SK-N-SH (cell line): ENCODE measurements at regions not wholly inside any gene's neighbourhood (a gene's known extent, or its start where the extent isn't known, plus 50 kb on each side); places are given as distances from the start of the nearest gene placed in this dataset.
A peak's percentile ranks its signal among the peaks of the same experiment; 100 is the strongest.

Experiments
- CTCF ChIA-PET: fragments of 300-600, 350-600 bp; formaldehyde crosslinking; extraction: SDS; loops from one replicate; lab custom pipeline; 2021; lab: Yijun Ruan, JAX
- POLR2A ChIA-PET: fragments of 350-600 bp; sonication (Branson Sonifier 250); formaldehyde crosslinking; extraction: SDS; loops from one replicate; lab custom pipeline; 2020; ENCODE audit warnings: antibody characterized with exemption, inconsistent platforms; lab: Yijun Ruan, JAX
- DNase-seq: peaks from one replicate; pipeline ENCODE4 v3.0.0; 2012
- H2AFZ ChIP-seq: fragments of 200-600 bp; sonication (generic); 2 replicates; pipeline ENCODE4 v1.8.1; 2016; ENCODE audit warnings: antibody characterized with exemption, mild to moderate bottlenecking, low read depth
- H3F3A ChIP-seq: fragments of 200-600 bp; sonication (generic); replicated peaks from 2 replicates; pipeline ENCODE3; 2016; ENCODE audit warnings: antibody characterized with exemption, mild to moderate bottlenecking; ENCODE audit not compliant: insufficient read depth
- H3K27ac ChIP-seq, 2 experiments: fragments of 200-500 bp in 1 of 2; fragments of 200-600 bp in 1 of 2; sonication (Bioruptor generic) in 1 of 2; sonication (generic), shearing (Covaris generic) in 1 of 2; 2 replicates each; pipeline versions ENCODE4 v1.5.1 to v1.6.1; 2014 to 2016; ENCODE audit warnings: low read depth in 2 of 2, inconsistent platforms in 1 of 2, low read length in 1 of 2, mild to moderate bottlenecking in 1 of 2, mixed read lengths in 1 of 2
- H3K27me3 ChIP-seq: fragments of 200-600 bp; sonication (generic), shearing (Covaris generic); 2 replicates; pipeline ENCODE4 v1.6.1; 2016; ENCODE audit warnings: mixed run types; ENCODE audit not compliant: insufficient read depth
- H3K36me3 ChIP-seq, 2 experiments: fragments of 200-500 bp in 1 of 2; fragments of 200-600 bp in 1 of 2; sonication (Bioruptor generic) in 1 of 2; sonication (generic) in 1 of 2; replicated peaks in 1 of 2; 2 replicates each; pipeline versions ENCODE3 to v1.5.1; 2014 to 2016; ENCODE audit warnings: low read length in 1 of 2, mild to moderate bottlenecking in 1 of 2; ENCODE audit not compliant: insufficient read depth in 2 of 2, control insufficient read depth in 1 of 2
- H3K4me1 ChIP-seq, 2 experiments: fragments of 200-500 bp in 1 of 2; fragments of 200-600 bp in 1 of 2; sonication (Bioruptor generic) in 1 of 2; sonication (generic), shearing (Covaris generic) in 1 of 2; 2 replicates each; pipeline versions ENCODE4 v1.5.1 to v1.6.1; 2014 to 2016; ENCODE audit warnings: low read depth in 1 of 2, low read length in 1 of 2, mixed run types in 1 of 2; ENCODE audit not compliant: insufficient read depth in 2 of 2, control insufficient read depth in 1 of 2
- H3K4me2 ChIP-seq: fragments of 200-600 bp; sonication (generic), shearing (Covaris generic); 2 replicates; pipeline ENCODE4 v1.6.1; 2017; ENCODE audit warnings: mixed run types
- H3K4me3 ChIP-seq, 2 experiments: fragments of 200-500 bp in 1 of 2; fragments of 200-600 bp in 1 of 2; sonication (Bioruptor generic) in 1 of 2; sonication (generic), shearing (Covaris generic) in 1 of 2; 2 replicates each; pipeline versions ENCODE4 v1.5.1 to v1.8.1; 2014 to 2016; ENCODE audit warnings: low read depth in 2 of 2, inconsistent platforms in 1 of 2, low read length in 1 of 2, mild to moderate bottlenecking in 1 of 2, mixed read lengths in 1 of 2, moderate library complexity in 1 of 2
- H3K79me2 ChIP-seq: fragments of 200-600 bp; sonication (generic); 2 replicates; pipeline ENCODE4 v1.8.1; 2017; ENCODE audit warnings: mild to moderate bottlenecking; ENCODE audit not compliant: insufficient read depth
- H3K9ac ChIP-seq: fragments of 200-600 bp; sonication (generic); 2 replicates; pipeline ENCODE4 v1.6.1; 2017; ENCODE audit warnings: mixed run types
- H3K9me2 ChIP-seq: fragments of 200-600 bp; sonication (generic); 2 replicates; pipeline ENCODE4 v1.6.1; 2017; ENCODE audit warnings: mixed run types
- H3K9me3 ChIP-seq: fragments of 200-600 bp; sonication (generic); 2 replicates; pipeline ENCODE4 v1.6.1; 2017; ENCODE audit warnings: mixed run types, mild to moderate bottlenecking, moderate library complexity
- H4K20me1 ChIP-seq: fragments of 200-600 bp; sonication (generic); 2 replicates; pipeline ENCODE4 v1.6.1; 2017; ENCODE audit warnings: mild to moderate bottlenecking, mixed run types; ENCODE audit not compliant: insufficient read depth
- CHD2 ChIP-seq: fragments of 150-350 bp; IDR thresholded peaks from 2 replicates; pipeline ENCODE4 v1.6.1; 2018; ENCODE audit warnings: low read length; ENCODE audit not compliant: partially characterized antibody
- CTCF ChIP-seq: fragments of 200-600 bp; sonication (generic); IDR thresholded peaks from 2 replicates; pipeline ENCODE4 v1.6.1; 2017; ENCODE audit warnings: antibody characterized with exemption, mild to moderate bottlenecking, moderate library complexity
- FOSL2 ChIP-seq: IDR thresholded peaks from 2 replicates; pipeline ENCODE4 v1.4.0; 2012; ENCODE audit warnings: low read depth, mild to moderate bottlenecking, moderate library complexity, borderline replicate concordance
- JUND ChIP-seq: IDR thresholded peaks from 2 replicates; pipeline ENCODE4 v1.4.0; 2012
- RAD21 ChIP-seq: IDR thresholded peaks from 2 replicates; pipeline ENCODE4 v1.6.1; 2012; ENCODE audit warnings: mild to moderate bottlenecking, low read length
- RCOR1 ChIP-seq: fragments of 150-350 bp; IDR thresholded peaks from 2 replicates; pipeline ENCODE4 v1.6.1; 2017; ENCODE audit warnings: antibody characterized with exemption, low read length
- SMC3 ChIP-seq: IDR thresholded peaks from 2 replicates; pipeline ENCODE4 v1.6.1; 2012; ENCODE audit warnings: low read depth, low read length, improper control_type of control experiment
- USF2 ChIP-seq: fragments of 150-350 bp; IDR thresholded peaks from 2 replicates; pipeline ENCODE4 v1.6.1; 2017; ENCODE audit warnings: antibody characterized with exemption, low read length, low read depth, borderline replicate concordance
- WGBS: methylation state at CpG from one replicate; pipeline ENCODE4 v1.1.6; 2017; ENCODE audit warnings: low lambda C conversion rate; 5-methylcytosine and 5-hydroxymethylcytosine counted together

GRCh38 chr4:175530655-175531054 is 281.4 kb downstream of the GPM6A start:
- Histone ChIP-seq H3K4me2 (no peak overlapping the region), H3K9me3 (no peaks in the 10 kb centered on the region), H3K4me1 (no peaks in the 10 kb centered on the region), H3F3A (peaks cover 13% of the 10 kb centered on the region), H3K36me3 (no peaks in the 10 kb centered on the region), H4K20me1 (no peaks in the 10 kb centered on the region), H3K4me3 (no peak overlapping the region), H2AFZ (peak overlapping the region; percentile 48; the same call in 1 of the 2 replicates), H3K27ac (peak overlapping the region in 1 of 2 experiments; percentile 53; a peak in 1 of 4 replicates), H3K9me2 (no peaks in the 10 kb centered on the region), H3K79me2 (no peaks in the 10 kb centered on the region), H3K9ac (no peak overlapping the region), H3K27me3 (no peaks in the 10 kb centered on the region)
- ChIA-PET CTCF (no interaction called here), POLR2A (no interaction called here)
- TF ChIP-seq USF2: no peak
- no peak for DNase-seq
- WGBS: 31% methylated on average over 3 of the region's 3 CpGs

GRCh38 chr4:175531405-175532091 is 280.5 kb downstream of the GPM6A start:
- H3K9me3 ChIP-seq: no peaks in the 10 kb centered on the region
- WGBS: 22% methylated on average over 4 of the region's 4 CpGs
- TF ChIP-seq RCOR1 (no peak), FOSL2 (peak; percentile 51; the same call in 1 of the 2 replicates), JUND (0 out of 2 replicates have a peak, but pooled peaks have one; percentile 9)
- H3K4me2 ChIP-seq: no peak overlapping the region
- no peak overlapping the region for H3K9ac ChIP-seq
- H3K27me3 ChIP-seq: no peaks in the 10 kb centered on the region
- no peak for DNase-seq
- no peak overlapping the region for H3K4me3 ChIP-seq
- H3K4me1 ChIP-seq: no peaks in the 10 kb centered on the region
- CTCF ChIA-PET: interaction anchor here (0.7 kb wide), 1 partner anchor 488 kb away, joined by 3 read pairs; no protein-coding TSS in a partner anchor
- H3F3A ChIP-seq: peaks cover 13% of the 10 kb centered on the region
- POLR2A ChIA-PET: no interaction called here
- H3K27ac ChIP-seq: peak overlapping the region in 1 of 2 experiments; percentile 53; a peak in 2 of 4 replicates
- H3K9me2 ChIP-seq: no peaks in the 10 kb centered on the region
- no peaks in the 10 kb centered on the region for H3K36me3 ChIP-seq
- H4K20me1 ChIP-seq: no peaks in the 10 kb centered on the region
- H2AFZ ChIP-seq: no peak overlapping the region
- H3K79me2 ChIP-seq: no peaks in the 10 kb centered on the region

- Histone ChIP-seq H3F3A (peaks cover 3% of the 10 kb centered on the region), H2AFZ (no peak overlapping the region), H3K9ac (no peak overlapping the region), H3K27ac (no peak overlapping the region), H3K4me2 (no peak overlapping the region), H3K4me3 (no peak overlapping the region), H3K27me3 (no peaks in the 10 kb centered on the region), H3K9me2 (no peaks in the 10 kb centered on the region), H3K4me1 (no peaks in the 10 kb centered on the region), H3K79me2 (no peaks in the 10 kb centered on the region), H3K36me3 (no peaks in the 10 kb centered on the region), H4K20me1 (no peaks in the 10 kb centered on the region), H3K9me3 (no peaks in the 10 kb centered on the region)
- POLR2A ChIA-PET: no interaction called here
- CTCF ChIA-PET: interaction anchor here (0.6 to 5.1 kb wide), 18 partner anchors 9 to 773 kb away, joined by 3 to 40 read pairs (median 3); no protein-coding TSS in a partner anchor
- DNase-seq: peak; percentile 25
- 13% methylated on average over 6 of the region's 6 CpGs for WGBS
- peak; percentile 72 for TF ChIP-seq CTCF
- TF ChIP-seq CHD2: no peak
- TF ChIP-seq SMC3: peak; percentile 51
- peak; percentile 78 for TF ChIP-seq RAD21
Measured at GRCh38 chr4:175536852-175537453, 275.1 kb downstream of the GPM6A start.
